Activated CD4-positive, alpha-beta T cell treated with anti-CD3 and anti-CD28 coated beads, Interleukin-2, amount 50 U/mL, for 1 hour (primary cell): ENCODE measurements at regions not wholly inside any gene's neighbourhood (a gene's known extent, or its start where the extent isn't known, plus 50 kb on each side); places are given as distances from the start of the nearest gene placed in this dataset.
"Not testable (repeated sequence)": the region's sequence is repeated elsewhere in the genome, so short reads cannot be mapped to it uniquely, and the experiment has no call there.

Source experiments
- DNase-seq: peaks from one replicate; pipeline ENCODE4 v3.0.0-alpha.2; 2020

DNA sequence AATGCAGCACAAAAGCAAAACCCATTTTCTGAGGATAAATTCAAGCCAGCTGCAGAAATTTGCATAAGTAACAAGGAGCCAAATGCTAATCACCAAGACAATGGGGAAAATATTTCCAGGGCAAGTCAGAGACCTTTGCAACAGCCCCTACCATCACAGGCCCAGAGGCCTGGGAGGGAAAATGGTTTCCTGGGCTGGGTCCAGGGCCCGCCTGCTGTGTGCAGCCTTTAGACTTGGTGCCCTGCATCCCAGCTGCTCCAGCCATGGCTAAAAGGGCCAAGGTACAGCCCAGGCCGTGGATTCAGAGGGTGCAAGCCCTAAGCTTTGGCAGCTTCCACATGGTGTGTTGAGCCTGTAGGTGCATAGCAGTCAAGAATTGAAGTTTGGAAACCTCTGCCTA lies 309.5 kb upstream of the SGCG start:
- no peak for DNase-seq

- no peak for DNase-seq
Observed at GRCh38 chr13:22874839-22875238, 305.9 kb upstream of the SGCG start.

GRCh38 chr13:22877421-22877820 lies 303.4 kb upstream of the SGCG start:
- no peak for DNase-seq

DNA sequence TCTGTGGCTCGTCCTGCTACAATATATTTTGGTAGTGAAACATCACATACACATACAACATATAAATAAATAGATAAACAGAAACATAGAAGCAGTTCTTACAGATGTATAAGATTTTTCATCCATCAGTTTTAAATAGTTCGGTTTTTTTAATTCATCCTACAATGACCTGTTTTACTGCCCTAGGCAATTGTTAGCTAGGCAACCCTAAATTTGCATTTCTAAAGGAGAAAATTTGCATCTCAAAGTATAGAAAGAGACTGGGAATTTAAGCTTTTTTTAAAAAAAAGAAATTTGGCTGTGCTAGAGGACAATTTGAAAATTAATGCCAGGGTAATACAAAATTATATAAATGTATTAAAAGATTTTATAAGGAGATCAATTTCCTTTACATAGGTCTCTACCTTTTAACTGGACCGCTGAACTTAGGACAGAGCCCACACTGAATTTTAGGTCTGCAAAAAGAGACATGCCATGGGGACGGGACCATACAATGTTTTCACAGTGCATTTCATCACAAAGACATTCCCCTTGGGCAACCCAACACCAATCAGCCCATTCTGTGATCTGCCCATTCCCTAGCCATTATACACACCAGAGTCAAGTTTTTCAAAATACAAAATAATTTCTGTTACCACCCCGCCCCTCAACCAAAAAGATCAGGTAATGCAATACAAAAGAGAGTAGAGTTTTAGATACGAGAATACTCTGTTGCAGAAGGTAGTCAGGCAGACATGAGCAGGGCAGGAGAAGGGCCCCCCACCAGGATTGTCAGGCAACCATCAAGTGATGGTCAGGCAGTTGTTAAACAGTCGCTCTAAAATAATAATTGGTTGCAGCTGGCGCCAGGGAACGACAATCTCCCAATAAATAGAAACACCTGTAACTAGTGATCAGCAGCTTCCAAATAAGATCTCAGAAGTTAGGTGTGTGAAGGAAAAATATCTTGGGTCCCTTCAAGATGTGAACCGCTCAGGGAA lies 299.7 kb upstream of the SGCG start:
- DNase-seq: no peak

DNA sequence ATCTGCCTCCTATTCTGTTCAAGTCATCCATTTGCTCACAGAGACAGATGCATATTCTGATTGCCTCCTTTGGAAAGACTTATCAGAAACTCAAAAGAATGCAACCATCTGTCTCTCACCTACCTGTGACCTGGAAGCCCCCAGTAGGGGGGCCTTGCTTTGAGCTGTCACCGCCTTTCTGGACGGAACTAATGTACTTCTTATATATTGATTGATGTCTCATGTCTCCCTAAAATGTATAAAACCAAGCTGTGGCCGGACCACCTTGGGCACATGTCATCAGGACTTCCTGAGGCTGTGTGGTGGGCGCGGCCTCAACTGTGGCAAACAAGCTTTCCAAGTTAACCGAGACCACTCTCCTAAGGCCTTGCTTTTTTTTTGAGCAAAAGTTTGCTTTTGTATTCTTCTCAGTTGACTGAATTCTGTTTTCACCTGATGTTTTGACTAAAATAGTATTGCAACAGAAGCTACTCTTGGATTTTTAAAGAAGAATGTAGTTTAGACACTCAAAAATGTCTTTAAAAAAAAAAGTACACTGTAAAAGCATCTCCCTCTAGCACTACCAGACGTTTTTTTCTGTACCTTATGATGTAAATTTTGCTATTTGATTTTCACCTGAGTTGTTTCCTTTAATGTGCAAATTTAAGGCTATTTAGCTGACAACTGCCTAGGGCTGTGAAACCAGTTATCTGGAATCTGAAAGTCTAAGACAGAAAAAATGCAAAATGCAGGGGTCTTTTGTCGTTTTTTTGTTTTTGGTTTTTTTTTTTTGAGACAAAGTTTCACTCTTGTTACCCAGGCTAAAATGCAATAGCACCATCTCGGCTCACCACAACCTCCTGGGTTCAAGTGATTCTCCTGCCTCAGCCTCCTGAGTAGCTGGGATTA lies 298.8 kb upstream of the SGCG start:
- not testable (repeated sequence) for DNase-seq

GRCh38 chr13:22883262-22883840 lies 297.4 kb upstream of the SGCG start:
- DNase-seq: no peak

GRCh38 chr13:22883956-22884355 lies 296.8 kb upstream of the SGCG start:
- no peak for DNase-seq

GRCh38 chr13:22886061-22886460 lies 294.7 kb upstream of the SGCG start:
- DNase-seq: not testable (repeated sequence)

DNA sequence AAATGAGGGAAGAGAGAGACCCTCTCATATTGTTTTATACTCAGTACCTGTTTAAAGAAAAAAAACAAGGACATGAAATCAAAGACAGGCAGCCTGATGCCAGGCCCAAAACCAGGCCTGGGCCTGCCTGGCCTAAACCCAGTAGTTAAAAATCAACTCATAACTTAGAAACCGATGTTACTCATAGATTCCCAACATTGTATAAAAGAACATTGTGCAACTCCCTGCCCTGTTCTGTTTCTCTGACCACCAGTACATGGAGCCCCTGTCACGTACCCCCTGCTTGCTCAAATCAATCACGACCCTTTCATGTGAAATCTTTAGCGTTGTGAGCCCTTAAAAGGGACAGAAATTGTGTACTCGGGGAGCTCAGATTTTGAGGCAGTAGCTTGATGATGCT lies 291.4 kb upstream of the SGCG start:
- not testable (repeated sequence) for DNase-seq

DNA sequence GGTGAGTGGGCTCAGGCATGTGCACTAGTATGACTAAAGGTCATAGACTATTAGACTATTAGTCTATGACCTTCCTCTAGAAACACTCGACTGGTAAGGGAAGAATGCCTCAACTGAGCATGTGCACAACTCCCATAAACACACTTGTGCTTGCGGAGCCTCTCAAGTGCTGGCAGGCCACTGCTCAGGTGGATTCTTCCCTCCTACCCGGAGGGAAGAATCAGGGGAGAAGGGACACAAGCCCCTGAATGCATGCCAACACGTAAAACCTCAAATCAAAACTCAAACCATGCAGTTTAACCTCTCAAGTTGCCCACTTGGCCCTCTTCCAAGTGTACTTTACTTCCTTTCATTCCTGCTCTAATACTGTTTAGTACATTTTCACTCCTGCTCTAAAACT lies 287.6 kb upstream of the SGCG start:
- DNase-seq: no peak

GRCh38 chr13:22893777-22894176 lies 287.0 kb upstream of the SGCG start:
- DNase-seq: no peak

DNA sequence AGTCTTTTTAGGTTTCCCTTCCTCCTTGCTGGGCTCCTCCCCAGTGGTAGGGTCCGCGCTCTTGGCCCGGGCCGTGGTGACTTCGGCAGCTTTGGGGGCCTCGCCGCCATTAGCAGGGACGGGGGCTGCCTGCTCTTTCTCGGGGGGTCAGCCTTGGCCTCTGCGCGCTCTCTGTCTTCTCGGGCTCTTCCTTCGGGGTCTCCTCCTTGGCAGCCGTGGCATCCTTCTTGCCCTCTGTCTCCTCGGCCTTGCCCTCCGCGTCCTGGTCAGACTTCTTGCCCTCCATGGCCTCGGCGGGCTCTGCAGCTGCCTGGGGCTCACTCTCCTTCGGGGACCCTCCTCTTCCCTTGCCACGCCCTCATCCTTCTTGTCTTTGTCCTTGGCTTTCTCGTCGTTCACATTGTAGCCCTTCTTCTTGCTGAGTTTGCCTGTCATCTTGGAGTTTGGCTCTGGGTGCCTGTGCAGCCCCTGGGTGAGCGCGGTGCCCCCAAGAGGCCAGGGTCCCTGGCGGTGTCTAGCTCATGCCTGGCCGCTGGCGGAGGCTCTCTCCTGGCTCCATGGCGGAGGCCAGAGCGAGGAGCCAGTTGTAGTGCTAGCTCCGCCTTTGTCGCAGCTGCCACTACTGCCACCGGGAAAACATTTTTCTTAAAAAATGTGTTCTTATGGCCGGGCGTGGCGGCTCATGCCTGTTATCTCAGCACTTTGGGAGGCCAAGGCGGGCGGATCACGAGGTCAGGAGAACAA lies 283.0 kb upstream of the SGCG start:
- DNase-seq: no peak

- DNase-seq: not testable (repeated sequence)
Observed at GRCh38 chr13:22900416-22900951, 280.3 kb upstream of the SGCG start.

- no peak for DNase-seq
Observed at GRCh38 chr13:22903301-22903700, 277.5 kb upstream of the SGCG start.

- no peak for DNase-seq
Observed at GRCh38 chr13:22903925-22904324, 276.9 kb upstream of the SGCG start.

DNA sequence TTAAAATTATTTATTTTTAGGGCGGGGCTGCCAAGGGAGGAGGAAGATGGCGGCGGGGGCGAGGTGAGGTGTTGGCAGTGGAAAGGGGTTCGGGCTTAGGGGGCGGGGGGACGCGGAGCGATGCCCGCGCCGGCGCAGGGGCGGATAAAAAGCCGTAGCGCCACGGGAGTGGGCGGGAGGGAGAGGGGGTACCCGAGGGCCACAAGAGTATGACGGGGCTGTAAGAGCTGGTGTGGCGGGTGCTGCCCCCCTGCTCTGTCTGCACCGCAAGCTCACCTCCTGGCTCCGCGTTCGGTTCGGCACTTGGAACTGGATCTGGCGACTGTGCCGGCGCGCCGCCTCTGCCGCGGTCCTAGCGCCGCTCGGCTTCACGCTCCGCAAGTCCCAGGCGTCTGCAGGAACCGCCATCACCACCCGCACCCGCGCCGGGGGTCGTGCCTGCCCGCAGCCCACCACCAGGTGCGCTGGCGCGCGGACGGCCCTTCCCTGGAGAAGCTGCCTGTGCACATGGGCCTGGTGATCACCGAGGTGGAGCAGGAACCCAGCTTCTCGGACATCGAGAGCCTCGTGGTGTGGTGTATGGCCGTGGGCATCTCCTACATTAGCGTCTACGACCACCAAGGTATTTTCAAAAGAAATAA lies 265.2 kb upstream of the SGCG start:
- DNase-seq: no peak

- DNase-seq: not testable (repeated sequence)
Observed at GRCh38 chr13:22916276-22916675, 264.5 kb upstream of the SGCG start.

- no peak for DNase-seq
Observed at GRCh38 chr13:22925881-22926747, 254.7 kb upstream of the SGCG start.

- no peak for DNase-seq
Observed at GRCh38 chr13:22926748-22927400, 253.9 kb upstream of the SGCG start.

GRCh38 chr13:22927845-22928244 lies 252.9 kb upstream of the SGCG start:
- DNase-seq: not testable (repeated sequence)
